ENCODE measurements at regions not wholly inside any gene's neighbourhood (a gene's known extent, or its start where the extent isn't known, plus 50 kb on each side); places are given as distances from the start of the nearest gene placed in this dataset.

- Histone ChIP-seq H3K27ac (no peak overlapping the region), H3K27me3 (replicated peaks in 1 of 7) (no peaks in the 10 kb centered on the region), H3K4me3 (no peak overlapping the region), H3K4me1 (peaks cover 0 to 31% (median 6%) of the 10 kb centered on the region in 6 donors), H3K36me3 (no peaks in the 10 kb centered on the region), H3K9me3 (no peaks in the 10 kb centered on the region)
- TF ChIP-seq POLR2AphosphoS5 (IDR thresholded peaks at IDR 0.05) = no peak
- no peak for TF ChIP-seq CTCF (IDR thresholded peaks at IDR 0.05 in 8 of 11, conservative IDR thresholded peaks at IDR 0.05 in 3 of 11)
- TF ChIP-seq POLR2A (IDR thresholded peaks at IDR 0.05) = no peak
- WGBS, 5 donors = 41 to 57% (median 52%) methylated on average over 1 of the region's 1 CpG
- no peak for DNase-seq
- intact Hi-C loops (cut with DNase I; ENCODE audit: low total_unique reads) = no loop called here
Observed at GRCh38 chr3:159919873-159920272, 68.8 kb upstream of the IL12A start.

GRCh38 chr3:159922193-159922840, 66.3 kb upstream of the IL12A start:
- no peak for TF ChIP-seq POLR2A (IDR thresholded peaks at IDR 0.05)
- TF ChIP-seq CTCF (IDR thresholded peaks at IDR 0.05 in 8 of 11, conservative IDR thresholded peaks at IDR 0.05 in 3 of 11) = no peak
- TF ChIP-seq POLR2AphosphoS5 (IDR thresholded peaks at IDR 0.05) = no peak
- peak overlapping the region in 4 of 8 donors; percentile 25 to 58 (median 46) for H3K27ac ChIP-seq
- 58 to 73% (median 71%) methylated on average over 4 of the region's 4 CpGs for WGBS, 5 donors
- H3K4me3 ChIP-seq = no peak overlapping the region
- H3K36me3 ChIP-seq = no peaks in the 10 kb centered on the region
- no peak for DNase-seq
- no peaks in the 10 kb centered on the region for H3K9me3 ChIP-seq
- no peaks in the 10 kb centered on the region for H3K27me3 ChIP-seq (replicated peaks in 1 of 7)
- peaks cover 0 to 31% (median 6%) of the 10 kb centered on the region in 6 donors for H3K4me1 ChIP-seq
- intact Hi-C loops (cut with DNase I; ENCODE audit: low total_unique reads) = no loop called here

GRCh38 chr3:159922861-159923312, 65.7 kb upstream of the IL12A start:
- H3K36me3 ChIP-seq = no peaks in the 10 kb centered on the region
- no peaks in the 10 kb centered on the region for H3K9me3 ChIP-seq
- peak overlapping the region in 4 of 8 donors; percentile 25 to 58 (median 46) for H3K27ac ChIP-seq
- TF ChIP-seq POLR2A (IDR thresholded peaks at IDR 0.05) = no peak
- no peak for TF ChIP-seq POLR2AphosphoS5 (IDR thresholded peaks at IDR 0.05)
- DNase-seq = peak; percentile 77
- H3K27me3 ChIP-seq (replicated peaks in 1 of 7) = no peaks in the 10 kb centered on the region
- 54 to 65% (median 61%) methylated on average over 4 of the region's 4 CpGs for WGBS, 5 donors
- peaks cover 0 to 33% (median 6%) of the 10 kb centered on the region in 6 donors for H3K4me1 ChIP-seq
- intact Hi-C loops (cut with DNase I; ENCODE audit: low total_unique reads) = no loop called here
- no peak overlapping the region for H3K4me3 ChIP-seq

DNA sequence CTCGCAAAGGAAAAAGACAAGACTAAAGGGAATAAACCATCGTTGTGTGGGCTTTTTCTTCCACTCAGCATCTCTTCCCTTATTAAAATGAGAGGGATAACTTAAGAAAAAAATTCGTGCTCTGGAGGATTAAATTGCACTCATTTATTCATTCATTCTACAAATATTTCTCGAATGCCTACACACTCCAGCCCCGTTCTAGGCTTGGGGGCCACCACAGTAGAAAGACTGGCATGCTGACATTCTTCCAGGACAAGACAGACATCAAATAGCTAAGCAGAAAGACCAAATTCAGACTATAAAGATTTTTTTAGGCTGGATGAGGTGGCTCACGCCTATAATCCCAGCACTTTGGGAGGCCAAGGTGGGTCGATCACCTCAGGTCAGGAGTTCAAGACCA, 65.3 kb upstream of the IL12A start:
- intact Hi-C loops (cut with DNase I; ENCODE audit: low total_unique reads) = no loop called here
- Histone ChIP-seq H3K4me1 (peaks cover 0 to 38% (median 6%) of the 10 kb centered on the region in 6 donors), H3K27me3 (replicated peaks in 1 of 7) (no peaks in the 10 kb centered on the region), H3K27ac (peak overlapping the region in 2 of 8 donors; percentile 40 to 58), H3K36me3 (no peaks in the 10 kb centered on the region), H3K9me3 (no peaks in the 10 kb centered on the region), H3K4me3 (no peak overlapping the region)
- TF ChIP-seq POLR2A (IDR thresholded peaks at IDR 0.05) (no peak), POLR2AphosphoS5 (IDR thresholded peaks at IDR 0.05) (no peak), CTCF (IDR thresholded peaks at IDR 0.05 in 8 of 11, conservative IDR thresholded peaks at IDR 0.05 in 3 of 11) (no peak)
- no peak for DNase-seq
- 82 to 85% (median 83%) methylated on average over 7 of the region's 7 CpGs for WGBS, 5 donors

Measured in spleen (tissue), 11 donors.